Right lobe of liver (tissue), 6 donors: ENCODE measurements at regions not wholly inside any gene's neighbourhood (a gene's known extent, or its start where the extent isn't known, plus 50 kb on each side); places are given as distances from the start of the nearest gene placed in this dataset.

Experiments
- ATAC-seq, 4 donors: fragments of 200-7000 bp; cut with Tn5 transposase; one replicate each; pipeline ENCODE4 v1.9.1; 2020; ENCODE audit warnings: mild to moderate bottlenecking in 4 of 4, moderate library complexity in 4 of 4
- DNase-seq, 3 donors: peaks; one replicate each; pipeline ENCODE4 v3.0.0-alpha.2; 2020
- H3K27ac ChIP-seq, 3 donors: fragments of 200-600 bp; one replicate each; pipeline ENCODE4 v1.8.0; 2022
- H3K27me3 ChIP-seq, 2 donors: fragments of 200-600 bp; one replicate each; pipeline ENCODE4 v1.8.0; 2022
- H3K36me3 ChIP-seq, 4 donors: fragments of 200-600 bp; sonication (generic) in 1 of 4; one replicate each; pipeline versions ENCODE4 v1.5.1 to v1.8.0; 2017 to 2022; ENCODE audit warnings: control low read depth in 1 of 4
- H3K4me1 ChIP-seq, 4 donors: fragments of 200-600 bp; sonication (generic) in 1 of 4; one replicate each; pipeline versions ENCODE4 v1.5.1 to v1.8.0; 2017 to 2022; ENCODE audit warnings: control low read depth in 1 of 4
- H3K4me3 ChIP-seq, 3 donors: fragments of 200-600 bp; one replicate each; pipeline ENCODE4 v1.8.0; 2022
- H3K9me3 ChIP-seq, 4 donors: fragments of 200-600 bp; sonication (generic) in 1 of 4; one replicate each; pipeline versions ENCODE4 v1.5.1 to v1.8.0; 2017 to 2022; ENCODE audit warnings: control low read depth in 1 of 4
- CTCF ChIP-seq, 4 donors: fragments of 200-600 bp in 3 of 4; fragments of 450-650 bp in 1 of 4; IDR thresholded peaks; one replicate each; pipeline versions ENCODE4 v1.5.1 to v1.8.0; 2016 to 2022; ENCODE audit warnings: antibody characterized with exemption in 4 of 4, mild to moderate bottlenecking in 2 of 4
- POLR2A ChIP-seq: fragments of 450-650 bp; IDR thresholded peaks from one replicate; pipeline ENCODE4 v1.6.1; 2017; ENCODE audit warnings: antibody characterized with exemption, mild to moderate bottlenecking
- WGBS: methylation state at CpG from one replicate; pipeline ENCODE4 v1.1.6; 2018; ENCODE audit warnings: low coverage, low lambda C conversion rate; ENCODE audit not compliant: insufficient coverage; ENCODE audit errors: missing lambda C conversion rate; 5-methylcytosine and 5-hydroxymethylcytosine counted together
- intact Hi-C, 2 donors: fragments of 100-400 bp; cut with DNase I; formaldehyde crosslinking; loops; one replicate each; pipeline versions ENCODE4 v1.11.2 to v1.14.1; 2022
- donor health status: DM: no; HTN: yes; CAD: no.
- donor health status: DM: no; HTN: no; CAD: no.
- donor health status: DM: no; HTN: no; CAD: no.
- donor health status: DM: no; HTN: yes; CAD: no.
- donor health status: DM: no; HTN: yes; CAD: no.

- DNase-seq (peak; percentile 53 to 84 (median 66)), ATAC-seq (peak; percentile 83 to 93 (median 92))
- Histone ChIP-seq H3K27me3 (no peaks in the 10 kb centered on the region), H3K4me1 (peaks cover 0 to 35% (median 5%) of the 10 kb centered on the region in 4 donors), H3K36me3 (no peaks in the 10 kb centered on the region), H3K27ac (peak overlapping the region in 1 of 3 donors; percentile 62), H3K9me3 (peaks cover 0 to 5% (median 0%) of the 10 kb centered on the region in 4 donors), H3K4me3 (no peak overlapping the region)
- intact Hi-C loops: no loop called here
- TF ChIP-seq CTCF (IDR thresholded peaks at IDR 0.05) (no peak), POLR2A (no peak)
- 21% methylated on average over 9 of the region's 11 CpGs for WGBS
Measured at GRCh38 chr16:82329504-82330192, 159.6 kb upstream of the MPHOSPH6 start.

GRCh38 chr16:82328881-82329469, 159.0 kb upstream of the MPHOSPH6 start:
- Histone ChIP-seq H3K27me3 (no peaks in the 10 kb centered on the region), H3K4me3 (no peak overlapping the region), H3K36me3 (no peaks in the 10 kb centered on the region), H3K4me1 (peaks cover 0 to 35% (median 5%) of the 10 kb centered on the region in 4 donors), H3K27ac (peak overlapping the region in 1 of 3 donors; percentile 62), H3K9me3 (peaks cover 0 to 5% (median 0%) of the 10 kb centered on the region in 4 donors)
- peak in 1 of 3 donors; percentile 24 for DNase-seq
- 25% methylated on average over 5 of the region's 5 CpGs for WGBS
- TF ChIP-seq POLR2A (no peak), CTCF (IDR thresholded peaks at IDR 0.05) (no peak)
- intact Hi-C loops: no loop called here
- ATAC-seq: peak in 3 of 4 donors; percentile 2 to 30 (median 15)

GRCh38 chr16:82323171-82323570, 153.1 kb upstream of the MPHOSPH6 start:
- no peak overlapping the region for H3K4me3 ChIP-seq
- intact Hi-C loops: no loop called here
- H3K27ac ChIP-seq: no peak overlapping the region
- 87% methylated on average over 2 of the region's 2 CpGs for WGBS
- H3K4me1 ChIP-seq: no peaks in the 10 kb centered on the region
- H3K9me3 ChIP-seq: no peaks in the 10 kb centered on the region
- no peak for ATAC-seq
- DNase-seq: no peak
- TF ChIP-seq CTCF (IDR thresholded peaks at IDR 0.05) (no peak), POLR2A (no peak)
- H3K27me3 ChIP-seq: no peaks in the 10 kb centered on the region
- H3K36me3 ChIP-seq: no peaks in the 10 kb centered on the region

GRCh38 chr16:82322177-82322576, 152.2 kb upstream of the MPHOSPH6 start:
- ATAC-seq (no peak), DNase-seq (no peak)
- Histone ChIP-seq H3K27ac (no peak overlapping the region), H3K9me3 (no peaks in the 10 kb centered on the region), H3K4me3 (no peak overlapping the region), H3K36me3 (no peaks in the 10 kb centered on the region), H3K27me3 (no peaks in the 10 kb centered on the region), H3K4me1 (no peaks in the 10 kb centered on the region)
- no peak for TF ChIP-seq CTCF (IDR thresholded peaks at IDR 0.05)
- TF ChIP-seq POLR2A: no peak
- intact Hi-C loops: no loop called here
